ENCODE measurements at regions not wholly inside any gene's neighbourhood (a gene's known extent, or its start where the extent isn't known, plus 50 kb on each side); places are given as distances from the start of the nearest gene placed in this dataset.
"Not testable (repeated sequence)": the region's sequence is repeated elsewhere in the genome, so short reads cannot be mapped to it uniquely, and the experiment has no call there.

- DNase-seq (ENCODE audit: low spot score in 2 of 2) (no peak), FAIRE-seq (no peak)
Measured at GRCh38 chr3:88385090-88385489, 235.3 kb downstream of the C3orf38 start.

- no peak for FAIRE-seq
- DNase-seq (ENCODE audit: low spot score in 2 of 2), result no peak
Measured at GRCh38 chr3:88398581-88398980, 248.8 kb downstream of the C3orf38 start.

DNA sequence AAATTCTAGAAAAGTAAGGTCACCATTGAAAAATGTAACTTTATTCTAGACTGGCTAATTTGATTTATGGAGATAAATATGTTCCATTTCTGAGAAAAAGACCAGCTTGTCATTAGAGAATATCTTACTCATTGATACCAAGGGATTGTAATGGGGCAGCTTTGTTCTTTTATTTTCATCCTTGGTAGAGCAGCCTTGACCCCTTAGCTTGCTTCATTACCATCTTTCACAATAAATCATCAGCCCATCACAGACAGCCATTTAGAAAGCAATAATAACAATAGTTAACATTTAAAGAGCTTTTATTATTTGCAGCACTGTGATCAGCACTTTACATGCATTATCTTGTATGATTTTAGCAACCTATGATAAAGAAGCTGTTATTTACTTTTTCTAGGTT is 253.6 kb downstream of the C3orf38 start:
- no peak for DNase-seq (ENCODE audit: low spot score in 2 of 2)
- no peak for FAIRE-seq

- no peak for FAIRE-seq
- no peak for DNase-seq (ENCODE audit: low spot score in 2 of 2)
Measured at GRCh38 chr3:88408097-88408496, 258.3 kb downstream of the C3orf38 start.

- DNase-seq (ENCODE audit: low spot score in 2 of 2) (no peak), FAIRE-seq (no peak)
Measured at GRCh38 chr3:88408935-88409334, 259.2 kb downstream of the C3orf38 start.

- FAIRE-seq, result no peak
- DNase-seq (ENCODE audit: low spot score in 2 of 2), result no peak
Measured at GRCh38 chr3:88410259-88410658, 260.5 kb downstream of the C3orf38 start.

DNA sequence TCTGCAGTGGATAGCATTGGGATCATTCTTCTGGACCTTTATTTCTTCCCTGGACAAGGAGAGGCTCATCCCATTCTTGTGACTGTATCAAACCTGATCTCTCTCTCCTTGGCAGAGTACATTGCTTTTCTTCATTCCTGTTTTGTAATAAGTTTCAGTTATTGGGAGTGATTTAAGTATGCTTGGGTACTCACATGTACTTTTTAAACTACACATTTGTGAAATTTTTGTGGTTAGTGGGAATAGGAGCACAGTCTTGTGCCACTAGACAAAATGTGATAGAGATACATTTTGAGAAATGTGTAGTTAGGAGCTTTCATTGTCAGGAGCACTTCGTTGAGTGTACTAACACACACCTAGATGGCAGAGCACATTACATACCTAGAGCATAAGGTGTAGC is 262.6 kb downstream of the C3orf38 start:
- no peak for DNase-seq (ENCODE audit: low spot score in 2 of 2)
- no peak for FAIRE-seq

- FAIRE-seq (no peak), DNase-seq (ENCODE audit: low spot score in 2 of 2) (no peak)
Measured at GRCh38 chr3:88416436-88416835, 266.7 kb downstream of the C3orf38 start.

- FAIRE-seq, result no peak
- no peak for DNase-seq (ENCODE audit: low spot score in 2 of 2)
Measured at GRCh38 chr3:88418219-88418618, 268.5 kb downstream of the C3orf38 start.

GRCh38 chr3:88433568-88433967 is 283.8 kb downstream of the C3orf38 start:
- FAIRE-seq, result no peak
- DNase-seq (ENCODE audit: low spot score in 2 of 2), result peak in 1 of 2 donors; percentile 5

- no peak for FAIRE-seq
- no peak for DNase-seq (ENCODE audit: low spot score in 2 of 2)
Measured at GRCh38 chr3:88434001-88434400, 284.2 kb downstream of the C3orf38 start.

- FAIRE-seq (no peak), DNase-seq (ENCODE audit: low spot score in 2 of 2) (no peak)
Measured at GRCh38 chr3:88440701-88441100, 290.9 kb downstream of the C3orf38 start.

DNA sequence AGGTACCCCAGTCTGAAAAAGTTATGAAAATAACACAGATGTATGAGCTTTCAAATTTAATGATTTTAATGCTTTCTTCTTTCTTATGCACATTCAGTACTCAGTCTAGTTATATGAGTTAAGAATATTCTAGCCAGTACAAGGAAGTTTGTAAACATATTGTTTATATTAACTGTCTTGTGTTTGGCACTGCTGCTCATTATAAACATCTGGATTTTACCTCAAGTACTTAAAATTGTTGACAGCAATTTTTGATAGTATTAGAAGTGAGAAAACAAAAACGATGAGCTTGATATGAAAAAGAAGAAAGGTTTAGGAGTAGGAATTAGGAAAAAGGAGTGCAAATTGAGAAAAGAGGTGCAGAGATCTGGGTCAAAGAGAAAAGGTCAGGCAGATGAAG is 293.3 kb downstream of the C3orf38 start:
- DNase-seq (ENCODE audit: low spot score in 2 of 2), result no peak
- no peak for FAIRE-seq

GRCh38 chr3:88444251-88444650 is 294.5 kb downstream of the C3orf38 start:
- no peak for FAIRE-seq

DNA sequence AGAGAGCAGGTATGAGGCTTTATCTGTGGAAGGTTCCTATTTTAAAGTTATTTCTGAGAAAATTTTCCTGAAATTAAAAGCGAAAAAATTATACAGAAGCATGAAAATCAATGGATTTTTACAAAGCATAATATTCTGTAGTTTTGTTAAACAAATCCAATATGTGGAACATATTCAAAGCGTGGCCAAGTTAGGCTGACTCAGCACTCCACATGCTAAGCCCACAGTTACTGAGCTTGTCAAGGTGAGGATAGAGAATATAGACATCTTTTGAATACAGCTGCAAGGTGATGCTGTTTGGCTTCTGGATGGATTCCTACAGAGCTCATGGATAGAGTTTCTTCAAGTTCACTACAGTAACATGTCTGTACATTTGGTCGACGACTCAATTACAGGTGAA is 302.5 kb downstream of the C3orf38 start:
- FAIRE-seq (no peak), DNase-seq (ENCODE audit: low spot score in 2 of 2) (no peak)

More at GRCh38 chr3:88444251-88444650, 294.5 kb downstream of the C3orf38 start:
- no peak for DNase-seq (ENCODE audit: low spot score in 2 of 2)

- FAIRE-seq, result no peak
- DNase-seq (ENCODE audit: low spot score in 2 of 2), result no peak
Measured at GRCh38 chr3:88460369-88460768, 310.6 kb downstream of the C3orf38 start.

DNA sequence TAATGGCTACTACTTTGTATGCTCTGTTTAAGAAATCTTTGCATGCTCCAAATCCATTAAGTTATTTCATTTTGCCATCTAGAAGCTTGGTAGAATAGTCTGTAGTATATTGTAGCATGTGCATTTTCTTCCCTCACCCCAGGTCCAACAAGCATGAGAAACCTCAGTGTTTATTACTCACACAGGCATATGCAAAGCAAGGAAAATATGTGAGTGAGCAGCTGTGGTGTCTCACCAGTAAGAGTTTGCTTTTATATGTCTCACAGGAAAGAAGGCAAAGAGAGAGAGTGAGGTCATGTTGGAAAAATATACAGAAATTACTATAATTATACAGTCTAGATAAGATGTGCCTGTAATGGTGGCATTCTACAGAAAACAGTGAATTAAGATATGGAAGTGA is 312.5 kb downstream of the C3orf38 start:
- DNase-seq (ENCODE audit: low spot score in 2 of 2), result no peak
- FAIRE-seq, result no peak

DNA sequence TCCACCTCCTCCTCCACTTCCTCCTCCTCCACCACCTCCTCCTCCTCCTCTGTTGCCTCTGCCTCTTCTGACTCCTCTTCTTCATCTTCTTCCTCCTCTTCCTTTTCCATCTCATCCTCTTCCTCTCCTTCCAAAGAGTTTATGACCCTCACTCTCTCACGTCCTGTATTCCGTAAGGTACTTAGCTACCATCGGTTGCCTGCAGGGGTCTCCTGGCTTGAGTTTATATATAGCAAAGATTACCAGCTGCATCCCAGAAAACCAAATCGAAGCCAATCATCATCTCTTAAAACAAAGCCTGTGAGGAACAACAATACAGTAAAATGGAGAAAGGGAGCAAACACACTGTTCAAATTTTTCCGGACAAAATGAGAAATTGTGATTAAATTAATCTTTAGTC is 317.4 kb downstream of the C3orf38 start:
- FAIRE-seq (no peak), DNase-seq (ENCODE audit: low spot score in 2 of 2) (no peak)

- FAIRE-seq, result no peak
- no peak for DNase-seq (ENCODE audit: low spot score in 2 of 2)
Measured at GRCh38 chr3:88469216-88469615, 319.5 kb downstream of the C3orf38 start.

DNA sequence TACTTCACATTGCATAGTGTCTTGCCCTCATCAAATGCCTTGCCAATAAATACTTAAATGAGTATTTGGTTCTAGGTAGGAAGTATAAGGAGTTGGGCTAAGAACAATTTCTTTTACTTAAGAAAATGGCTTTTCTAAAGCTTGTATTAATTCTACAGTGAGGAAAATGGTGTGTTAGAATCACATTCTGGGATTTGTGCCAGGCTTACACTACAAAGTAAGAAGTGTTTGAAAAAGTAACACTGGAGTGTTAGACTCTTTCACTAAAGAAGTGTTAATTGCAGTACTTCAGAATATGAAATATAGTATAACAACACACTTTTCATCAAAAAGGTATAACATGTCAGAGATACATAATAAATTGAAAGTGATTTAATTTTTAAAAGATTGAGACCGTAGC is 328.7 kb downstream of the C3orf38 start:
- FAIRE-seq (no peak), DNase-seq (ENCODE audit: low spot score in 2 of 2) (no peak)

- FAIRE-seq, result no peak
- no peak for DNase-seq (ENCODE audit: low spot score in 2 of 2)
Measured at GRCh38 chr3:88480822-88481221, 331.1 kb downstream of the C3orf38 start.

GRCh38 chr3:88485001-88485400 is 335.2 kb downstream of the C3orf38 start:
- no peak for FAIRE-seq
- no peak for DNase-seq (ENCODE audit: low spot score in 2 of 2)

DNA sequence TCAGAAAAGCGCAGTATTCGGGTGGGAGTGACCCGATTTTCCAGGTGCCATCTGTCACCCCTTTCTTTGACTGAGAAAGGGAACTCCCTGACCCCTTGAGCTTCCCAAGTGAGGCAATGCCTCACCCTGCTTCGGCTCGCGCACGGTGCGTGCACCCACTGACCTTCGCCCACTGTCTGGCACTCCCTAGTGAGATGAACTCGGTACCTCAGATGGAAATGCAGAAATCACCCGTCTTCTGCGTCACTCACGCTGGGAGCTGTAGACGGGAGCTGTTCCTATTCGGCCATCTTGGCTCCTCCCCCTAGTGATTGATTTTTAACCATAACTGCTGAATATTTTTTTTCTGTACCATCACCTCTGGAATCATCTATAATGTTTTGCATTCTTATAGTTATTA is 359.1 kb downstream of the C3orf38 start:
- not testable (repeated sequence) for FAIRE-seq; DNase-seq (ENCODE audit: low spot score in 2 of 2)
